ENCODE measurements at regions not wholly inside any gene's neighbourhood (a gene's known extent, or its start where the extent isn't known, plus 50 kb on each side); places are given as distances from the start of the nearest gene placed in this dataset.

DNA sequence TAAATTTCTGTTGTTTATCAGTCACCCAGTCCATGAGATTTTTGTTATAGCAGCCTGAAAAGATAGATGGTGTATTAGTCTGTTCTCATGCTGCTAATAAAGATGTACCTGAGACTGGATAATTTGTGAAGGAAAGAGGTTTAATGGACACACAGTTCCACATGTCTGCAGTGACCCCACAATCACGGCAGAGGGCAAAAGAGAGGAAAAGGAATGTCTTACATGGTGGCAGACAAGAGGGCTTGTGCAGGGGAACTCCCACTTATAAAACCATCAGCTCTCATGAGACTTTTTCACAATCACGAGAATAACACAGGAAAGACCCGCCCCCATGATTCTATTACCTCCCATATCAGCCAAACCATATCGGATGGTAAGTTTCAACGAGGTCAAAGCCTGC is 309.2 kb downstream of the LIG4 start:
- DNase-seq, result no peak

DNA sequence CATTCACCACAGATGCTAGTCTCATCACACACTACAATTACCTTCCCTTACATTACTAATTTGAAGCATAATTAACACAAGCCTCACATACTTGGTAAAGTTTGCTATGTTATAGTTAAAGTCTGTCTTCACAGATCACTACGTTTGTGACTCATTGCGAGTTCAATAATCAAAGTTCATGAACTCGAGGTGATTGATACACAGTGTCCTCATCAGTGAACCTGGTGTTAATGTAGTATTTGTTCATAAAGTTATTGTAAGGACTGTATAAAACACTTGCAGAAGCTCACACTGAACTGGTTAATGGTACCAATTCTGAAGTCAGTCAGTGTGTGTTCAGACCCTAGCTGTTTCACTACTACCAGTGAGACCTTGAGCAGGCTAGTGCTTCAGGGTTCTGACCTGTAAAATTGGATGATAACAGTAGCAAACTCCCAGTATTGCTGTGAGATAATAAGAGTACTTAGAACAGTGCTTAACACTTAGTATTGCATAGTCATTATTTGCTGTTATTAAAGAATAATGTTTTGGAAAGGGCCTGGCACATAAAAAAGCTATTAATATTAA is 313.3 kb downstream of the LIG4 start:
- DNase-seq, result no peak

DNA sequence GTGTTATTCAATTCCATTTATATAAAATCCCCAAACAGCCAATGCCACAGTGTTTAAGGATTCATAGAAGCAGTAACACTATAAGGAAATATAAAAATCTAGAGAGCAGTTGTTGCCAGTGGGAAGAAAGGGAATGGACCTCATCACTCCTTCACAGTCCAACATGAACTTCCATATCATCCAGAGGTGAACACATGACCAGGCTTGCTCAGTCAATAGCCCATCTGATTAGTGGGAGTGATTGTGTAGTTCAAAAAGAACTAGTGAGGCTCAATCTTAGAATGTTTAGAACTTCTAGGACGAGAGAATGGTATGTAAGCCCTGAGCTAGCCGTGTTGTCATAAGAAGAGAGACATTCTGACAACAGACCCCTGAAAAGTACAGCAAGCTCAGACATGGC is 314.1 kb downstream of the LIG4 start:
- DNase-seq, result no peak

DNA sequence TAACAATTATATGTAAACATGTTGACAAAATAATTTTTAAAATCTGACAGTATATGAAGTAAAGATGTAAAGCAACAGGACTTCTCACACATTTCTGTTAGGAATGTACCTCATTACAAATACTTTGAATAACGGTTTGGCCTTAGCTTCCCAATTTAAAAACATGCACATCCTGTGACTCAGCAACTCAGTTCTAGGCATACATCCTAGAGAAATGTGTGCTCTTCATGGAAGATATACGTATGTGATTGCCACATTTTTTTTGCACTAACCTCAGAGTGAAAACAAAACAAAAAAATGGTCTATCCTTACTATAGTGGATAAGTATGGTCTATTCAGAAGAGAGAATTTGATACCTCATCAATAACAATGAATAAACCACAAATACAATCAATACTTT is 314.6 kb downstream of the LIG4 start:
- no peak for DNase-seq

DNA sequence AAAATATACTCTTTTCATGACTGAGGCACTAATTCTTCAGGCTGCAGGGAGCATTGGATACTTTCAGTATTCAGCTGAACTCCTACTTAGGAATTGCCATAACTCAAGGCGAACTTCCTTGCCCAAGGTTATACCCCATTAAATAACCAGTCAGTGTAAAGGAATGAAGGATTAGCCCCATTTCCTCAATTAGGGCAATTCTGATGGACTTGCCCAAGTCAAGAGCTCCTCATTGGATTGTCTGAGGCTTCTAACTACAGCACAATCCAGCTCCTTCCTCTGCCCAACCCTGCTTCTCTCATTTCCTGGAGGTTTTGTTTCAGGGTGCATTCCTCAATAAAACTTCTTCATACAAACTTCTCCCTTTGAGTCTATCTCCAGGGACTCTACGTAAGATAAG is 329.2 kb downstream of the LIG4 start:
- DNase-seq, result no peak

DNA sequence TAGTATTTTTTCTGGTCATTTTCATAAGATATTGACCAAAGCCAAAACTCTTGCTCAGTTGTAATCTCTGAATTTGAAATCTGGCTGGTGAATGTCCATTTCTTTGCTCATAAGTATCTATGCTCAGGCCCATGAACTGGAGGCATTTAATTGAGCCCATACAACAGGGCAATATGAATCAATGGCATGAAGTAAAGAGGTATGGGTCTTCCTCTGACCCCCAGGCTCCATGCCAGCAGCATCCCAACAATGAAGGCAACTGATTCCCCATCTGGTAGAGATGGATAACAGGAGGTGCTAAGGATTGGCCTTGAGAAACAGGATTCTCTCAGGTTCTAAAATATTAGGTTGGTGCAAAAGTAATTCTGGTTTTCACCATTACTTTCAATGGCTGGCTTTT is 330.8 kb downstream of the LIG4 start:
- DNase-seq, result no peak

DNA sequence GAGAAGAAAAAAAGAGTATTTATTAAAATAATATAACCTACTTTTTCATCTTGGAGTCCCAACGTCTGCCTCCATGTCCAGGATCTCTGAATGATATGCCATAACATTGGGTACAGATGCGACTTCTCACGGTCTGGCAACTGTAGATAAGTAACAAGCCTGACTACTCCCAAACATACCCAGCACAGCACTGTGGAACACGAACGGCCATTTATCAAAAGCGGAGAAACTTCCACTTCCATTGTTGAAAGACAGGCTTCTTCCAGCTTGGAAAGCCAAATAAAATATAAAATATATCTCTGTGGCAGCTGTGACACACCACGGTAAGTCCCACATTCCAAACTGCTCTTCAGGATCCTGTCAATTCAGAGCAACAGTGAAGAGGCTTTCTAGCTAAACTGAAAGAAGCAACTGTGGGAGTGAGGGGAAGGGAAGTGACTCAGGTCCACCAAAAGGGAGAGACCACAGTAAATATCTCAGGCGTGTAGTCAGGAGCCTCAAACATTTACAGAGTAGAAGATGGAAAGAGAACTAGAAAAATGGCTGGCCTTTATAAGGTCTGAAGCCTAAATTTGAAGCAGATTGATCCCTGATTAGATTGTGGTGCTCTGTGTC is 331.7 kb downstream of the LIG4 start:
- no peak for DNase-seq

DNA sequence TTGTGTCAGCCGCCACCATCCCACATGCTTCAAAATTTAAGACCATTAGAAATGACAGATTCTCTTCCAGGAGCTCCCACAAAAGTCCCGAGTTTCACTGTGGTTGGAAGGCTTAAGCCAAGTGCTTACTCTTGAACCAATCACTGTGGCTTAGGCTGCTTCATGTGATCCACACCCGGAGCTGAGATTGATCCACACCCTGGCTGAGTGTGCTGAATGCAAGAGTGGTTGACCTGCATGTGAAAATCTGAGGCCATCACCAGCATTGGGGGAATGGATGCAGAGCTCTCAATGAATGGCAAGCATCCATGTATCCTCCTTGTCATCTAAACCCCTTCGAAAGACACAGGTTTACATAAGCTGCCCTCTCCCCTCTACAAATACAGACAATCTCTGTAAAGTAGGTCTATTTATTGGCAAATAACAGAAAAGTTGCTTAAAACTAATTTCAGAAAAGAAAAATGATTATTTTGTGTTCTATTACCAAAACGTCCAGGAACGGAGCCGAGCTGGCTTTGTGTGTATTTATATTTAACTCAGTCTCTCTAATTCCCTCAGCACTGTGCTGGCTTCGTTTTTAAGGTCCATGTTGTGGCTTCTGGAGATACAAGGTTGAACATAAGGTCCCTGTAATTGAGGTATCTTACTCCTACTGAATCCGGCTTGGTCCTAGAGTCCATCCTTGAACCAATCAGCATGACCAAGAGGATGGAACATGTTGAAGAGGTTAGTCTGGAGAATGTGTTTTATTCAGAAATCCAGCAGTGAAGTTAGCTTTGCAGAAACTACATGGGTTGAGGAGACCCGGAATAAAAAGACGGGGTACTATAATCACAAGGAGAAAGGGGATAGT is 332.4 kb downstream of the LIG4 start:
- DNase-seq, result no peak

DNA sequence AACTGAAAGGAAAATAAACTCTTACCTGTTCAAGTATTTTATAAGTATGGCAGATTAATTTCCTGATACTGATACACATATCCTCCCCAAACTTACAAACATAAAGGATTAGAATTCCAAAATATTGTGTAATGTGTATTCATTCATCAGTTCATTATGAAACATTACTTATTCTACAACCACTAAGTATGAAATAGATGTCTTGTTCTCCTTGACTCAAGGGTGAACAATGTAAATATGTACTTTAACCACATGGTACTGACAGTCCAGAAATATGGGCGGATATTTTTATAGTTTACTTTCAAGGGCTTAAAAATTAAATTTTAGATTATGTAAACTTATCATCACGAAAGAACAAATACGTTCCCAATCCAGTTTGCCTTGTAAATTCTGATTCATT is 334.0 kb downstream of the LIG4 start:
- no peak for DNase-seq

DNA sequence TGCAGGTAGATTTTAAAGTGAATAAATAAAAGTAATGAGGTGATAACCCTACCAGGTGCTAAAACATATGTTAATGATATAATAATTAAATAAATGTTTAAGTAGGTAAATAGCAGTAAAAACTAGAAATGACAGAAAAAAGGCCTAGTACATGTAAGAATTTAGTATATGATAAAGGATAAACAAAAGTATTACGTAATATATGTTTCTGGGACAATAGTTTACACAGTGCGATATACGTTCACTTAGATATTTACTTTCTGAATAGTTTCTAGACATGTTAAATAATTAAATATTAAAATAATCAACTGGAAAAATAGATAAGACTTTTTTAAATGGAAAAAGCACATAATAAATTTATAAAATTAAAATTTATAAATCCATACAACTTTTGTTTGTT is 340.9 kb downstream of the LIG4 start:
- no peak for DNase-seq

DNA sequence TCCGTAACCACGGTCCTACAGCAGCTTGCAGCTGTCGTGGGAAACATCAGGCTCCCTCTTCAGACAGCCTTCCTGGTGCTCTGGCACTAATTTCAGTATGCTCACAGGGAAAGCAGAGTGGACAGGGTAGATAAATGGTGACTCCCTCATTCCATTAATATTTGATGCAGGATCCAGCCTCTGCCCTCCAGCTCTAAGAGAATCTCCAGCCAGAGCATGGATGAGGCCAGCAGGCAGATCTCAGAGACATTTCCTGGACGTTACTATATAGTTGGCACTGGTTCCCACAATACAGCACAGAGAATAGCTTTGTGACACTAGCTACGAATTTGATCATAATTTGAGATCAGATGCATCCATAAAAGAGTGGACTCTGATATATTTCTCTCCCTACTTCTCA is 341.4 kb downstream of the LIG4 start:
- DNase-seq, result no peak

DNA sequence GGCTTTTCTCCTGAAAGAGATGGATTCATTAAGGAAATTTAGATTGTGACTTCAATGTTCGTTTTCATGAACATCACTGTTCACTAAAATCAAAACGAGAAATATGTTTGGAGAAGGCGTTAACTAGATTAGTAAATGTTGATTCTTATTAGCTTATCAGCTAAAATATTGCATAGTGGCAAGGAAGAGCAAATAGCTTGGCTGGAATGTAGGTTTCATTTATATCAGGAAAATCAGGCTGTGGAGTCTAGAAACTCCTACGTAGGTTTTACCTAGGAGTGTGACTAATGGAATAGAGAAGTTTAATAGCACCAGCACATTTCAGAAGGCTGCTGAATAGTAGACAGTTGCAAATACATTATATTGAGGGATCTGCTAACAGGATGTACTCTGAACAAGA is 344.9 kb downstream of the LIG4 start:
- DNase-seq, result no peak

DNA sequence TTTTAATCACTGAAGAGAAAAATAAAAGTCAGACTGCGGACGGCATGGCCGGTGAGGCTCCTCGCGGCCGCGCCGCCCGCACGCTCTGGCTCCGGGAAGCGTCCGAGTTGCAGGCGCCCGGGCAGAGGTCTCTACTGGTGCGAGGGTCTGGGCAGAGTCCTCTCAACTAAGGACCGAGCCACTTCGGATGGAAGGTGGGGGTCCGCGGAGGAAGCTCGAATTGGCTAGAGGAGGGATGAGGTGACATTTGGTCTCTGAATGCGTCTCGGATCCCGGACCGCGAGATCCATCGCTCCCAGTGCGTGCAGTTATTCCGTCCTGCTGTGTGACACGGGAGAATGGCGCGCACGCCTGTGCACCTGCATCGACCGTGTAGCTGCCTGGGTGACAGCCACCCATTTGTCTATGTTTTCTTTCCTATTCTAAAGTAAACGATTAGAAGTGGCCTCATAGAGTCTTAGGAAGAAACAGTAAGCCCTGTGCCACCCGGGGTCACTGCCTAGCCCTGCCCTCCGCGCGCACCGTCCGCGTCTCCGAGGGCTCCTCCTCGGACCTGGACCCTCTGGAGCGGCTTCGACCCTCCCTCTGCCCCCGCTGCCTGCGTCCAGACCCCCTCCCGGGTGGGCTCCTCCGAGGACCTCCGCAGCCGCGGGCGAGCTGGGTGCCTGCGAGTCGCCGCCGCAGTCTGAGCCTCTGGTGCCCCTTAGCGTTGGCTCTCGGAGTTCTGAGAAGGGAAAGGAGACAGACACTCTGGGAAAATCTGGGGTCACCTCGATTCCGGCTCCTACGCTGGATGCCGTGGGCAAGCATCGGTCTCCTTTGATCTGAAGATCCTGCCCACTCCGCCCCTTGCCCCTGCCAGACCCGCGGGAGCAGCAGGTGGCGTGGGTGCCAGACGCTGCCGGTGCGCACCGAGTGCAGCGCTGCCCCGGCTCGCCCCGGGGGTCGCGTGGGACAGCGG is 347.4 kb downstream of the LIG4 start:
- peak; percentile 50 for DNase-seq

DNA sequence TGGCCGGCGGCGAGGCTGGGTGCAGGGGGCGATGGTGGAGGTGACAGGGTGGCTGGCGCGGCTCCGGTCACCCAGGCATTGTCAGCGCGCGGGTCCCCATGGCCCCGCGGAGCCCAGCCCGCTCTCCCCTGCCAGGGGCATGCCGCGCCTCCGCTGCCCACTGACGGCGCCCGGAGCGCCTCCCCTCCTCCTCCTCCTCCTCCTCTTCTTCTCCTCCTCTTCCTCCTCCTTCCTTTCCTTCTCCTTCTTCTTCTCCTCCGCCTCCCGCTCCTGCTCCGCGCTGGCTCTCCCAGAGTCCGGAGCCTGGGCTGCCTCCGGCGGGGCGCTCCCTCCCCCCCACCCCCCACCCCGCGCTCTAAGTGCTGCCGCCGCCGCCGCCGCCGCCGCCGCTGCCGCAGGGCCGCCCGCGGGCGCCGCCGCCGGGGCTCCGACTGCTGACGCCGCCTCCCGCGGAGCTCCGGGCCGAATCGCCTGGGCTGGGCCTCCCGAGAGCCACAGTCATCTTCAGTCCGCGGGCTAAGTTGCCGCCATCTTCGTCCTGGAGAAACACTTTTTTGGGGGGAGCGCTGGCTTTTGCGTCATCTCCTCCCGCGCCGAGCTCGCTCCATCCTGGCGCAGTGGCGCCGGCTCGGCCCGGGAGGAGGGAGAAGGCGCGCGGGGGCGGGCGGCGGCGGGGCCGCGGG is 348.3 kb downstream of the LIG4 start:
- peak; percentile 33 for DNase-seq

DNA sequence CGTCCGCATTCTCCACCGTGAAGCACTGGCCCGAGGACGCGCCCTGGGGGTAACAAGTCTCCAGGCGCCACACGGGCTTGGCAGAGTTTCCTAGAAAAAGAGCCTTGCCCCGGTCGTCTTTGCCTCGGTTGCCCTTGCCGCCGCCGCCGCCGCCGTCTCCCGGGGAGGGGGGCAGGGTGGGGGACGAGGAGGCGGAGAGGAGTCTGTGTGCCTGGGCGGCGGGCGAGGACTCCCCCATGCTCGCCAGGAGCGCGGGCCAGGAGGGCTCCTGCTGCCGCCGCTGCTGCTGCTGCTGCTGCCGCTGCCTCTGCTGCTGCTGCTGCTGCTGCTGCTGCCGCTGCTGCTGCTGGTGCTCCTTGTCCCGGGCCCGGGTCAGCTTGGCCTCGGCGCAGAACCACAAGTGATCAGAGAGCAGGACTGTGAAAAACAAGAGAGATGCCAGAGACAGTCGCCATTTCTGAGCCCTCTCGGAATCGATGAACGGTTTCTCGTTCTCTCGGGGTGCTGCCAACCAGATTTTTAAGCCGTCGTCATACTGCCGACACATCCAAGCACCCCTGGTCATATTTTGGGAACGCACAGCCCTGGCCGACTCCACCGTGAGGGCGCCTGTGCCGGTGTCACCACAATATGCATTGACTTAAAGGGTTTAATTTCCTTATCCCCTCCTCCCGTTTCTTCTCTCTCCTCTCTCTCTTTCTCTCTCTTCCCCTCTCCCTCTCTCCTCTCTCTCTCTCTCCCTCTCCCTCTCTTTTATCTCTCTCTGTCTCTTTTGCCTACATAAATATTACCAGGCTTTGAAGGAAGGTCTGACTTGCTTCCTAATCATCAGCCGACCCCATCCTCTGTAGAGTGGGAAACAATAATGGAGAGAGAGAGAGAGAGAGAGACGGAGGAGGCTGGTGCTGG is 349.1 kb downstream of the LIG4 start:
- DNase-seq, result peak; percentile 37

DNA sequence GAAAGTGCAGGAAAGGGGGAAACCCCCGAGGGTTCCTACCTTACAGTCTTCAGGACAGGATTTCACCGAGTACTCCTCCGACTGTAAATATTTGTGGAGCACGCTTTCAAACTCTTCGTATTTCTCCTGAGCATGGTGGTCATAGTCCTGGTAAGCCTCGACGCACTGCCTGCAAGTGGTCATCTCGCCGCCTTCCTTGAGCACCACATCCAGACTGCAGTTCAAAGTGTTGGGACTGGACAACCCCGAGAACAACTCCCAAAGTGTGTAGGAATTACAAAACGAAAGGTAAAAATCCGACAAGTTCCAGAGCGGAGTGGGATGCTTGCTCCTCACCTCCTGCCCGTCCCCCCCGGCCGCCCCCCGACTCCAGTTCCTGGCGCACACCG is 349.7 kb downstream of the LIG4 start:
- DNase-seq, result no peak

DNA sequence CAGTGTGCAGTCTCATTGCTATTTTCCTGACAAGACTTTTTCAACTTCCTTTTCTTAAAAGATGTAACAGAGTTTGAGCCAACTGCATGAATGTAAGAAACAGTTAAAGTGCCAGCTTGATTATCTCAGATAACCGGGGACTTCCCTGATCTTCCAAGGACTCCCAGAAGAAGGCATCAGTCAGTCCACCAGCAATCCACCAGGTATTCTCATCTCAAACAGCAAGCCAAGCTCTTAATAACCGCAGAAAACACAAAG is 350.1 kb downstream of the LIG4 start:
- DNase-seq, result no peak

DNA sequence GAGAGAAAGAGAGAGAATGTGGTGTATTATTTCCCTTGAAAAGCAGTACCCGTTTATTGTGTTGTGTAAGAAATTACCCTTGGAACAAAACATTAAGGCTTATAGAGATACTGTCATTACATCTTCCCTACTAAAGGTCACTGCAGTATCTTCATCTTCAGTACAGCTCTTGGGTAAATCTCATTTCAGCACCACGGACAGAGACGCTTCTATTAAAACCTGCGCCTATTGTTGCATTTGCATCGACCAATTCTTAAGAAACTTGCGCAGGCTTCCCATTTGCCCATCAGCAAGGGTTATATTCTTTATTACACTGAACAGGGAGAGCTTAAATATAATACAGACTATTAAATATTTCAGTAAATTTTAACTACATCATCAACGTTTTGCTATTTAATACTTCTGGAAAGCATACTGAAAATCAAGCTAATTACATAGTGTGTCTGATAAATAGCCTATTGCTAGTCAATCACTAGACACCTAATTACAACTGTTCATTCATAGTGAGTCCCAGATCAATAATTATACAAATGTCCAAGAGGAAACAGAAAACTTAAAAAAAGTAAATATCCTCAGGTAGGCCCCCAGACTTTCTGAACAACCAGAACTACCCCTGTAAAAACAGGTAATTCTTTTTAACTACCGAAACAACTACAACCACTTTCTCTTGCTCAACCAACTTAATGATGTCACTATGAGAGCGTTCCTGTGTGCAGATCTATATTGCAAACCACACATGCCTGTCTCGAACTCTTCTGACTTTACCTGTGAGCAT is 350.6 kb downstream of the LIG4 start:
- DNase-seq, result peak; percentile 32

DNA sequence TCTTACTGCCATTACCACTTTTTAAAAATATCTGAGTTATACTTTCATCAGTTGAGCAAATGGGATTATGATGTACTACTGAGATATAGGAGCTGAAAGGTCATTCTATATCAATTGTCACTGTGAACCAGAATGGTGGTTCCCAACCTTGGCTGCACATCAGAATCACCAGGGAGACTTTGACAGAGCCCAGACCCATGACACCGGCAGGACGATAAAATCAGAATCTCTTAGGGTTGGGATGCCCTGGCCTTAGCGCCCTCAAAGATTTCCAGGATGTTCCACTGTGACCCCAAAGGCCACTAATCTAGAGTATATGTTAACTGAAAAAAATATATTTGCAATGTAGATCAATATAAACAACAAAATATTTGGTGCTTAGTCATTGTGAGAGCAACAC is 355.1 kb downstream of the LIG4 start:
- DNase-seq, result no peak

DNA sequence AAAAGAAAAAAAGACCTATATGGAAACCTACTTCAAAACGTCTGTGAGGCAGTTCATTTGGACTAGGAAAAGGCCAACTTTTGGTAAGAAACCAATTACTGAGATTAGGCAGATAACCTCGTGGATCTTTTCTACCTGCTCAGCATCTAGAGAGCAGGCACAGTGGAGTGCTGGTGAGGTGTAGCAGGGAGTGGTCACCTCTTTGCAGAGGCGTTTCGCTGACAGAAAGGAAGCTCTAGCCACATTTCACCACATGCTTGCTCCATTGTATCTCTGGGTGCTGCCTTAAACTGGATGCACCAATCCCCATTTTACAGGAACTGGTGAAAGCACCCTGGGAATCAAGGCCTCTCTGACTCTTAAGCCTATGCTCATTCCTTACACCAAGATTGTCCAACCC is 360.5 kb downstream of the LIG4 start:
- no peak for DNase-seq

DNA sequence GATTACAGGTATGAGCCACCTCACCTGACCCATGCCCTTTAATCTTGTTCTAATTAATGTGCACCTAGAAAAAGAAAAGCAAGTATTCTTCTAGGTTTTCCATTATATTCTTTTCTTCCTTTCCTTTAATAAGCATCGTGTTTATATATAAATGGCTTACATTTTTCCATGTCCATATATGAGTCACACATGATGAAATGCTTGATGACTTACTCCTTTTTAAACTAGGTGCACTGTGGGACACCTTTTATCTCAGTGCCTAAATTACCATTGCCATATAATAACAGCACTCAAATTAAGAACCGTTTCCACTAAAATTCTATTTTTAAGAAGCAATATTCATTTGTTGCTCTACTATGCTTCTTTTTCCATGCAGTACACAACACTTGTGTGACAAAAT is 363.3 kb downstream of the LIG4 start:
- no peak for DNase-seq

All from left hindlimb (tissue), 1 donor.